HL-60 (cell line): ENCODE measurements at regions not wholly inside any gene's neighbourhood (a gene's known extent, or its start where the extent isn't known, plus 50 kb on each side); places are given as distances from the start of the nearest gene placed in this dataset.

Source experiments
- POLR2AphosphoS5 ChIP-seq: IDR thresholded peaks from 2 replicates; pipeline ENCODE4 v1.6.1; 2012; ENCODE audit warnings: low read depth
- TF ChIP-seq, protein P1 (sequence below): IDR thresholded peaks from one replicate; pipeline ENCODE4 v1.5.1; 2011; ENCODE audit warnings: low read length, control low read depth, inconsistent platforms; ENCODE audit not compliant: insufficient read depth

DNA sequence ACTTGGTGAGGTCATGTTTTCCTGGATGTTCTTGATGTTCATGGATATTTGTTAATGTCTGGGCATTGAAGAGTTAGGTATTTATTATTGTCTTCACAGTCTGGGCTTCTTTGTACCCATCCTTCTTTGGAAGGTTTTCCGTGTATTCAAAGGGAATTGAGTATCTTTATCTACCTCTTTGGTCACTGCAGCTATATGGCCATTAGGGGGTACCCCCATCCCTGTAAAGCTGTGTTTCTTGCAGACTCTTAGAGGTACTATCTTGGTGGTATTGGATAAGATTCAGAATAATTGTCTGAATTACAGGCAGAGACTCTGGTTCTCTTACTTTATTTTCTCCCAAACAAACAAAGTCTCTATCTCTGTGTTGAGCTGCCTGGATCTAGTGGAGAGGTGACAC, 401.6 kb upstream of the FSIP2 start:
- TF ChIP-seq, protein P1, sequence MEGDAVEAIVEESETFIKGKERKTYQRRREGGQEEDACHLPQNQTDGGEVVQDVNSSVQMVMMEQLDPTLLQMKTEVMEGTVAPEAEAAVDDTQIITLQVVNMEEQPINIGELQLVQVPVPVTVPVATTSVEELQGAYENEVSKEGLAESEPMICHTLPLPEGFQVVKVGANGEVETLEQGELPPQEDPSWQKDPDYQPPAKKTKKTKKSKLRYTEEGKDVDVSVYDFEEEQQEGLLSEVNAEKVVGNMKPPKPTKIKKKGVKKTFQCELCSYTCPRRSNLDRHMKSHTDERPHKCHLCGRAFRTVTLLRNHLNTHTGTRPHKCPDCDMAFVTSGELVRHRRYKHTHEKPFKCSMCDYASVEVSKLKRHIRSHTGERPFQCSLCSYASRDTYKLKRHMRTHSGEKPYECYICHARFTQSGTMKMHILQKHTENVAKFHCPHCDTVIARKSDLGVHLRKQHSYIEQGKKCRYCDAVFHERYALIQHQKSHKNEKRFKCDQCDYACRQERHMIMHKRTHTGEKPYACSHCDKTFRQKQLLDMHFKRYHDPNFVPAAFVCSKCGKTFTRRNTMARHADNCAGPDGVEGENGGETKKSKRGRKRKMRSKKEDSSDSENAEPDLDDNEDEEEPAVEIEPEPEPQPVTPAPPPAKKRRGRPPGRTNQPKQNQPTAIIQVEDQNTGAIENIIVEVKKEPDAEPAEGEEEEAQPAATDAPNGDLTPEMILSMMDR, result no peak
- TF ChIP-seq POLR2AphosphoS5, result no peak
